ENCODE measurements at regions not wholly inside any gene's neighbourhood (a gene's known extent, or its start where the extent isn't known, plus 50 kb on each side); places are given as distances from the start of the nearest gene placed in this dataset.

GRCh38 chr16:86928523-86929011, 350.2 kb downstream of the FOXL1 start:
- H3K27ac ChIP-seq = no peak overlapping the region
- TF ChIP-seq CTCF (IDR thresholded peaks at IDR 0.05) = no peak
- TF ChIP-seq ZFX (IDR thresholded peaks at IDR 0.05; ENCODE audit: borderline replicate concordance) = no peak

GRCh38 chr16:86929057-86929871, 350.9 kb downstream of the FOXL1 start:
- H3K27ac ChIP-seq = no peak overlapping the region
- TF ChIP-seq CTCF (IDR thresholded peaks at IDR 0.05) = no peak
- no peak for TF ChIP-seq ZFX (IDR thresholded peaks at IDR 0.05; ENCODE audit: borderline replicate concordance)

GRCh38 chr16:86930001-86930400, 351.7 kb downstream of the FOXL1 start:
- TF ChIP-seq CTCF (IDR thresholded peaks at IDR 0.05) (no peak), ZFX (IDR thresholded peaks at IDR 0.05; ENCODE audit: borderline replicate concordance) (no peak)
- H3K27ac ChIP-seq = no peak overlapping the region

- no peak for TF ChIP-seq ZFX (IDR thresholded peaks at IDR 0.05; ENCODE audit: borderline replicate concordance)
- TF ChIP-seq CTCF (IDR thresholded peaks at IDR 0.05) = no peak
- no peak overlapping the region for H3K27ac ChIP-seq
These were observed 352.5 kb downstream of the FOXL1 start for GRCh38 chr16:86930663-86931373.

GRCh38 chr16:86931410-86931941, 353.1 kb downstream of the FOXL1 start:
- no peak overlapping the region for H3K27ac ChIP-seq
- no peak for TF ChIP-seq ZFX (IDR thresholded peaks at IDR 0.05; ENCODE audit: borderline replicate concordance)
- no peak for TF ChIP-seq CTCF (IDR thresholded peaks at IDR 0.05)

- no peak overlapping the region for H3K27ac ChIP-seq
- no peak for TF ChIP-seq ZFX (IDR thresholded peaks at IDR 0.05; ENCODE audit: borderline replicate concordance)
- TF ChIP-seq CTCF (IDR thresholded peaks at IDR 0.05) = no peak
These were observed 354.0 kb downstream of the FOXL1 start for GRCh38 chr16:86932130-86932982.

Measured in 22Rv1 (cell line).